ENCODE measurements at regions not wholly inside any gene's neighbourhood (a gene's known extent, or its start where the extent isn't known, plus 50 kb on each side); places are given as distances from the start of the nearest gene placed in this dataset.

DNA sequence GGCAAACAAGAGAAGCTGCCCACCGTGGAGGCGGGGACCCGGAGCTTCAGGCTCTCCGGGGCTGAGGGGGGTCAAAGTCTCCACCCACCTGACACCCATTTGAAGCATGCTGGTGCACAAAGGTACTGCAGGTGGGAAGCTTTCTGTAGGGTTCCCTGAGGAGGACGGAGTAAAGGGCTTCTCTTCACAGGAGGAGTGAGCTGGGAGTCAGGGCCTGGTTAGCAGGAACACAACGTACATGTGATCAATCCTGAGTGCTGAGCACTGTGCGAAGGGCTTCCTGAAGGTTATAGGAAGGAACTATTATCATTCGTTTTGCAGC is 252.9 kb upstream of the RPL38 start:
- TF ChIP-seq EZH2 (IDR thresholded peaks at IDR 0.05; ENCODE audit: borderline replicate concordance, insufficient read depth, low read length, poor library complexity, severe bottlenecking) (no peak), POLR2AphosphoS5 (IDR thresholded peaks at IDR 0.05) (no peak), SMC3 (conservative IDR thresholded peaks at IDR 0.05; ENCODE audit: poor library complexity) (no peak), EP300 (conservative IDR thresholded peaks at IDR 0.05; ENCODE audit: poor library complexity, severe bottlenecking) (no peak)
- TF ChIP-seq, protein P1, sequence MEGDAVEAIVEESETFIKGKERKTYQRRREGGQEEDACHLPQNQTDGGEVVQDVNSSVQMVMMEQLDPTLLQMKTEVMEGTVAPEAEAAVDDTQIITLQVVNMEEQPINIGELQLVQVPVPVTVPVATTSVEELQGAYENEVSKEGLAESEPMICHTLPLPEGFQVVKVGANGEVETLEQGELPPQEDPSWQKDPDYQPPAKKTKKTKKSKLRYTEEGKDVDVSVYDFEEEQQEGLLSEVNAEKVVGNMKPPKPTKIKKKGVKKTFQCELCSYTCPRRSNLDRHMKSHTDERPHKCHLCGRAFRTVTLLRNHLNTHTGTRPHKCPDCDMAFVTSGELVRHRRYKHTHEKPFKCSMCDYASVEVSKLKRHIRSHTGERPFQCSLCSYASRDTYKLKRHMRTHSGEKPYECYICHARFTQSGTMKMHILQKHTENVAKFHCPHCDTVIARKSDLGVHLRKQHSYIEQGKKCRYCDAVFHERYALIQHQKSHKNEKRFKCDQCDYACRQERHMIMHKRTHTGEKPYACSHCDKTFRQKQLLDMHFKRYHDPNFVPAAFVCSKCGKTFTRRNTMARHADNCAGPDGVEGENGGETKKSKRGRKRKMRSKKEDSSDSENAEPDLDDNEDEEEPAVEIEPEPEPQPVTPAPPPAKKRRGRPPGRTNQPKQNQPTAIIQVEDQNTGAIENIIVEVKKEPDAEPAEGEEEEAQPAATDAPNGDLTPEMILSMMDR (IDR thresholded peaks at IDR 0.05; ENCODE audit: poor library complexity, severe bottlenecking): no peak
- TF ChIP-seq, protein P2, sequence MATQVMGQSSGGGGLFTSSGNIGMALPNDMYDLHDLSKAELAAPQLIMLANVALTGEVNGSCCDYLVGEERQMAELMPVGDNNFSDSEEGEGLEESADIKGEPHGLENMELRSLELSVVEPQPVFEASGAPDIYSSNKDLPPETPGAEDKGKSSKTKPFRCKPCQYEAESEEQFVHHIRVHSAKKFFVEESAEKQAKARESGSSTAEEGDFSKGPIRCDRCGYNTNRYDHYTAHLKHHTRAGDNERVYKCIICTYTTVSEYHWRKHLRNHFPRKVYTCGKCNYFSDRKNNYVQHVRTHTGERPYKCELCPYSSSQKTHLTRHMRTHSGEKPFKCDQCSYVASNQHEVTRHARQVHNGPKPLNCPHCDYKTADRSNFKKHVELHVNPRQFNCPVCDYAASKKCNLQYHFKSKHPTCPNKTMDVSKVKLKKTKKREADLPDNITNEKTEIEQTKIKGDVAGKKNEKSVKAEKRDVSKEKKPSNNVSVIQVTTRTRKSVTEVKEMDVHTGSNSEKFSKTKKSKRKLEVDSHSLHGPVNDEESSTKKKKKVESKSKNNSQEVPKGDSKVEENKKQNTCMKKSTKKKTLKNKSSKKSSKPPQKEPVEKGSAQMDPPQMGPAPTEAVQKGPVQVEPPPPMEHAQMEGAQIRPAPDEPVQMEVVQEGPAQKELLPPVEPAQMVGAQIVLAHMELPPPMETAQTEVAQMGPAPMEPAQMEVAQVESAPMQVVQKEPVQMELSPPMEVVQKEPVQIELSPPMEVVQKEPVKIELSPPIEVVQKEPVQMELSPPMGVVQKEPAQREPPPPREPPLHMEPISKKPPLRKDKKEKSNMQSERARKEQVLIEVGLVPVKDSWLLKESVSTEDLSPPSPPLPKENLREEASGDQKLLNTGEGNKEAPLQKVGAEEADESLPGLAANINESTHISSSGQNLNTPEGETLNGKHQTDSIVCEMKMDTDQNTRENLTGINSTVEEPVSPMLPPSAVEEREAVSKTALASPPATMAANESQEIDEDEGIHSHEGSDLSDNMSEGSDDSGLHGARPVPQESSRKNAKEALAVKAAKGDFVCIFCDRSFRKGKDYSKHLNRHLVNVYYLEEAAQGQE (IDR thresholded peaks at IDR 0.05; ENCODE audit: borderline replicate concordance): no peak

Measured in neural cell (in vitro differentiated cells).